IMR-90 (cell line): ENCODE measurements at regions not wholly inside any gene's neighbourhood (a gene's known extent, or its start where the extent isn't known, plus 50 kb on each side); places are given as distances from the start of the nearest gene placed in this dataset.
A peak's percentile ranks its signal among the peaks of the same experiment; 100 is the strongest.

Experiments
- ATAC-seq: fragments of 200-7000 bp; cut with Tn5 transposase; 2 replicates; pipeline ENCODE4 v1.9.1; 2020; ENCODE audit warnings: low read depth, mild to moderate bottlenecking, moderate library complexity
- BruUV-seq: library from RNA; stranded (reverse); fragments of 400-500 nt; replicated peaks from 2 replicates; lab custom pipeline; 2021; lab: Mats Ljungman, UMichigan
- CTCF ChIA-PET: fragments of 300-600 bp; formaldehyde crosslinking; extraction: SDS; loops from one replicate; lab custom pipeline; 2021; ENCODE audit warnings: antibody characterized with exemption; lab: Yijun Ruan, JAX
- POLR2A ChIA-PET: fragments of 300-600 bp; sonication (Branson Sonifier 250); formaldehyde crosslinking; loops from one replicate; lab custom pipeline; 2022; ENCODE audit warnings: antibody characterized with exemption; ENCODE audit not compliant: unreplicated experiment; lab: Charles Lee
- DNase-seq: peaks from one replicate; pipeline ENCODE4 v3.0.0; 2013
- H2AFZ ChIP-seq: replicated peaks from 2 replicates; pipeline ENCODE3; 2013; ENCODE audit warnings: low read length, mild to moderate bottlenecking; ENCODE audit not compliant: poor library complexity
- H2AK5ac ChIP-seq: 2 replicates; pipeline ENCODE4 v1.6.1; 2013; ENCODE audit warnings: low read depth, low read length, inconsistent platforms
- H2AK9ac ChIP-seq: replicated peaks from 2 replicates; pipeline ENCODE3; 2013; ENCODE audit warnings: mild to moderate bottlenecking, low read depth, low read length, moderate library complexity; ENCODE audit not compliant: poor library complexity
- H2BK120ac ChIP-seq: 2 replicates; pipeline ENCODE4 v1.6.1; 2013; ENCODE audit warnings: low read depth, low read length, inconsistent platforms
- H2BK15ac ChIP-seq: 3 replicates; pipeline ENCODE4 v1.6.1; 2013; ENCODE audit warnings: low read depth, low read length, inconsistent platforms
- H2BK20ac ChIP-seq: 2 replicates; pipeline ENCODE4 v1.6.1; 2013; ENCODE audit warnings: low read depth, mild to moderate bottlenecking, inconsistent platforms, low read length, moderate library complexity
- H2BK5ac ChIP-seq: 2 replicates; pipeline ENCODE4 v1.6.1; 2013; ENCODE audit warnings: mild to moderate bottlenecking, low read depth, low read length, inconsistent platforms; ENCODE audit not compliant: poor library complexity, severe bottlenecking
- H3K14ac ChIP-seq: replicated peaks from 2 replicates; pipeline ENCODE4 v1.6.1; 2013; ENCODE audit warnings: low read depth, low read length, inconsistent platforms
- H3K18ac ChIP-seq: 2 replicates; pipeline ENCODE4 v1.6.1; 2013; ENCODE audit warnings: low read depth, low read length, control low read depth
- H3K23ac ChIP-seq: 2 replicates; pipeline ENCODE4 v1.6.1; 2013; ENCODE audit warnings: low read depth, low read length, inconsistent platforms
- H3K27ac ChIP-seq: 2 replicates; pipeline ENCODE4 v1.5.1; 2013; ENCODE audit warnings: mild to moderate bottlenecking, control low read depth, low read length; ENCODE audit not compliant: insufficient read depth
- H3K27me3 ChIP-seq: 2 replicates; pipeline ENCODE4 v1.6.1; 2013; ENCODE audit warnings: low read length; ENCODE audit not compliant: control insufficient read depth, insufficient read depth
- H3K36me3 ChIP-seq: 2 replicates; pipeline ENCODE4 v1.6.1; 2013; ENCODE audit warnings: low read length, mixed read lengths; ENCODE audit not compliant: control insufficient read depth, insufficient read depth
- H3K4ac ChIP-seq: 2 replicates; pipeline ENCODE4 v1.6.1; 2013; ENCODE audit warnings: low read depth, low read length, inconsistent platforms
- H3K4me1 ChIP-seq: 2 replicates; pipeline ENCODE4 v1.6.1; 2013; ENCODE audit warnings: low read length, mixed read lengths; ENCODE audit not compliant: control insufficient read depth, insufficient read depth
- H3K4me2 ChIP-seq: 2 replicates; pipeline ENCODE4 v1.6.1; 2013; ENCODE audit warnings: low read depth, mild to moderate bottlenecking, control low read depth, low read length, moderate library complexity
- H3K4me3 ChIP-seq: 2 replicates; pipeline ENCODE4 v1.5.1; 2013; ENCODE audit warnings: low read depth, mild to moderate bottlenecking, control low read depth, low read length, moderate library complexity; ENCODE audit not compliant: insufficient read depth
- H3K56ac ChIP-seq: 2 replicates; pipeline ENCODE4 v1.6.1; 2013; ENCODE audit warnings: low read length, inconsistent platforms; ENCODE audit not compliant: insufficient read depth; ENCODE audit errors: extremely low read depth
- H3K79me1 ChIP-seq, 2 experiments: 2 replicates each; pipeline ENCODE4 v1.6.1; 2013; ENCODE audit warnings: low read length in 2 of 2, inconsistent platforms in 1 of 2, low read depth in 1 of 2
- H3K9ac ChIP-seq: 2 replicates; pipeline ENCODE4 v1.6.1; 2013; ENCODE audit warnings: low read depth, low read length, control low read depth
- H3K9me1 ChIP-seq: 2 replicates; pipeline ENCODE4 v1.6.1; 2013; ENCODE audit warnings: low read length, inconsistent platforms; ENCODE audit not compliant: insufficient read depth
- H3K9me3 ChIP-seq: 2 replicates; pipeline ENCODE4 v1.6.1; 2013; ENCODE audit warnings: low read length; ENCODE audit not compliant: control insufficient read depth, insufficient read depth
- H4K20me1 ChIP-seq: 2 replicates; pipeline ENCODE4 v1.6.1; 2013; ENCODE audit warnings: low read length, inconsistent platforms; ENCODE audit not compliant: insufficient read depth
- H4K5ac ChIP-seq: 2 replicates; pipeline ENCODE4 v1.6.1; 2013; ENCODE audit warnings: mild to moderate bottlenecking, low read depth, low read length, control low read depth
- H4K8ac ChIP-seq, 2 experiments: 2 replicates each; pipeline ENCODE4 v1.6.1; 2013; ENCODE audit warnings: low read depth in 2 of 2, low read length in 2 of 2, control low read depth in 1 of 2, inconsistent platforms in 1 of 2
- H4K91ac ChIP-seq: 2 replicates; pipeline ENCODE4 v1.6.1; 2013; ENCODE audit warnings: low read depth, low read length, inconsistent platforms; ENCODE audit not compliant: insufficient read depth
- ELK1 ChIP-seq: fragments of 150-350 bp; IDR thresholded peaks from 2 replicates; pipeline ENCODE4 v1.6.1; 2016; ENCODE audit warnings: low read depth, mild to moderate bottlenecking, low read length, moderate library complexity, borderline replicate concordance
- WGBS, 2 experiments: methylation state at CpG; one replicate each; pipeline versions ENCODE4 v1.1.5 to v1.1.7; 2013; ENCODE audit warnings: missing lambda C conversion rate in 2 of 2; ENCODE audit not compliant: insufficient read length in 1 of 2; ENCODE audit errors: extremely low coverage in 2 of 2; 5-methylcytosine and 5-hydroxymethylcytosine counted together
- dilution Hi-C: fragments of 300-500 bp; cut with HindIII; formaldehyde crosslinking; loops from one replicate; pipeline ENCODE4 v1.14.3; 2018; ENCODE audit warnings: low sequenced_read_pairs; ENCODE audit not compliant: unreplicated experiment
- in situ Hi-C: fragments of 300-500 bp; cut with MboI; formaldehyde crosslinking; loops from 3 replicates; pipeline ENCODE4 v1.14.3; 2019; ENCODE audit warnings: low sequenced_read_pairs, inconsistent platforms, mixed read lengths
- intact Hi-C: fragments of 100-400 bp; cut with micrococcal nuclease; formaldehyde crosslinking; loops from 2 replicates; pipeline ENCODE4 v1.10.0; 2022

GRCh38 chr2:236342951-236343350 is 78.7 kb upstream of the ASB18 start:
- Histone ChIP-seq H3K18ac (no peak overlapping the region), H3K27ac (no peak overlapping the region), H3K23ac (no peak overlapping the region), H3K14ac (no peak overlapping the region), H3K4ac (no peak overlapping the region), H3K4me1 (no peaks in the 10 kb centered on the region), H2AK9ac (no peak overlapping the region), H3K27me3 (peaks cover 2% of the 10 kb centered on the region), H3K4me2 (no peak overlapping the region), H4K8ac (no peak overlapping the region), H4K91ac (no peak overlapping the region), H2BK120ac (no peak overlapping the region), H3K4me3 (no peak overlapping the region), H2BK15ac (no peak overlapping the region), H3K36me3 (no peaks in the 10 kb centered on the region), H3K56ac (no peak overlapping the region), H4K20me1 (no peaks in the 10 kb centered on the region), H3K9ac (no peak overlapping the region), H3K9me1 (no peaks in the 10 kb centered on the region), H2AK5ac (no peak overlapping the region), H3K79me1 (no peaks in the 10 kb centered on the region), H2AFZ (peak overlapping the region; percentile 32), H3K9me3 (no peaks in the 10 kb centered on the region), H4K5ac (no peak overlapping the region), H2BK20ac (no peak overlapping the region), H2BK5ac (no peak overlapping the region)
- WGBS, 2 experiments: 63% methylated on average over 2 of the region's 12 CpGs; no CpG with 5 or more reads in 1 of the 2 experiments
- POLR2A ChIA-PET: no interaction called here
- intact Hi-C loops: loop anchor here (1.0 to 5.0 kb wide), 3 partner anchors 576 to 717 kb away; no protein-coding TSS in a partner anchor
- TF ChIP-seq ELK1: no peak
- no peak for ATAC-seq
- no TSS peak for BruUV-seq
- no peak for DNase-seq
- in situ Hi-C loops: loop anchor here (10.0 to 25.0 kb wide), 2 partner anchors 712 to 1219 kb away; partner anchors contain the start of gene PRLH
- dilution Hi-C loops: no loop called here
- CTCF ChIA-PET: no interaction called here
